ENCODE measurements at regions not wholly inside any gene's neighbourhood (a gene's known extent, or its start where the extent isn't known, plus 50 kb on each side); places are given as distances from the start of the nearest gene placed in this dataset.

GRCh38 chr2:12389344-12390045, 327.2 kb upstream of the TRIB2 start:
- no peak for FAIRE-seq

- FAIRE-seq: no peak
These were observed 325.6 kb upstream of the TRIB2 start for GRCh38 chr2:12391116-12391515.

DNA sequence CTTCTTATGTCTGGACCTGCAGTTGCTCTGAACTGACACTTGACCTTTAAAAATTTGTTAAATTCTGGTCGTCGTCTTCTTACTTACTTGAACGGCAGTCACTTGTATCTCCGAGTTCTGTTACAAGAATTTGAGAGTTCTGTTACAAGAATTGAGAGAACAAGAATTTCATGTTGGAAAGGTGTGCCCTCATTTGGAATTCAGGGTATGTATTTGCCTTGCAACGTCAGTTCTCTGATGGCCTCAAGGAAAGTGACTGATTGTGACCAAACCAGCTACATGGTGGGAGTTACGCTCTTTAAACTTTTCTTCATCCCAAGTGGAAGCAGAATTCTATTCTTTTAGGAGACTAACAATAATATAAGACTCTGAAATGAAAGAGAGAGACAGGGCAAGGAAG, 320.0 kb upstream of the TRIB2 start:
- no peak for FAIRE-seq

DNA sequence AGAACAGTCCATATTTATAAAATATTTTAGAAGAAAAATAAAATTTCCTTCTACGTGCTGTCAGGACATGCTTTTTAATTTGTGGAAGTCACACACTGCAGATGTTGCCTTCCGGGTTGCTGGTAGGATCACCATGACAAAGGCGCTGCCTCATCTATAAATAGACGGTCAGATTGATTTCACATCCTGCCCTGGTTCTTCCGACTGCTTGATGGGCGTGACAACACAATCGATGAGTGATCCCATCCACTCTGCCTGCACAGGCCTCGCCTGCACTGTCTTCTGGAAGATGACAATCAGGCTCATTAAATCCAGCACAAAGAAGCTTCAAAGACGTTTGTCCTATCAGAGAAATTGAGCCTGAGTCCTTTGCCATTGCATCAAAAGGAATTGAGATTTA, 318.9 kb upstream of the TRIB2 start:
- no peak for FAIRE-seq

DNA sequence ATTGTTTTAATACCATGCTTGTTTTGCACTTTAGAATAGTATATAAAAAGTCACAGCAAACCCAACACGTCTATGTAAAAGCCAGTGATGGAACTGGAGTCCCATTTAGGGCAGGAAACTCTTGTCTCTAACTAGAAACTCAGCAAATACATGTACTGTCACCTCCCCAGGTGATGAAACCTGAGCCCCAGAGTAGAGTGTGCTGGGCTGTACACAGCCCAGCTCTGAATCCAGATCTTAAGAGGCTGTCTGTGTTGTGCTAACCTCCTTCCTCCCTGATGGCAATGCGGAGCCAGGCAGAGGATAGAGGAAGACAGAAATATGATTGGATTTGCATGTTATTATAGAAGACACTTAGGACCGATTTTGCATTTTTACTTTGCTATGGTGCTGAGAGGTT, 317.5 kb upstream of the TRIB2 start:
- no peak for FAIRE-seq

DNA sequence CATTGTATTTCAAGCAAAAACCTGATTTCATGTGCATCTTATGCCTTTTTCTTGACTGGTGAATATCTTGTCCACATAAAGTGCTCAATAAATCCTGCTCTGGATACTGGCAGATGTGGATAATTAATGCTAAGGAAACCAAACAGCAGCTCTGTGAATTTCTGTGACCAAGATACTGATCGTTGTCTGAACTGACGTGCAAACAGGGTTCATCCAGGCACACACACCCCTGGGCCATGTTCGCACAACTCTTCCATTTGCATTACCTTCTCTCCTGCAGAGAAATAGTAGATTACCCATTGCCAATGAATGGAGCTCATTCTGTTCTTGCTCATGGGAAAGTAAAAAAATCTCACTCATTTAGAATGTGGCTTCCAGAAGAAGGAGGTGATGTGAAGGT, 316.2 kb upstream of the TRIB2 start:
- no peak for FAIRE-seq

DNA sequence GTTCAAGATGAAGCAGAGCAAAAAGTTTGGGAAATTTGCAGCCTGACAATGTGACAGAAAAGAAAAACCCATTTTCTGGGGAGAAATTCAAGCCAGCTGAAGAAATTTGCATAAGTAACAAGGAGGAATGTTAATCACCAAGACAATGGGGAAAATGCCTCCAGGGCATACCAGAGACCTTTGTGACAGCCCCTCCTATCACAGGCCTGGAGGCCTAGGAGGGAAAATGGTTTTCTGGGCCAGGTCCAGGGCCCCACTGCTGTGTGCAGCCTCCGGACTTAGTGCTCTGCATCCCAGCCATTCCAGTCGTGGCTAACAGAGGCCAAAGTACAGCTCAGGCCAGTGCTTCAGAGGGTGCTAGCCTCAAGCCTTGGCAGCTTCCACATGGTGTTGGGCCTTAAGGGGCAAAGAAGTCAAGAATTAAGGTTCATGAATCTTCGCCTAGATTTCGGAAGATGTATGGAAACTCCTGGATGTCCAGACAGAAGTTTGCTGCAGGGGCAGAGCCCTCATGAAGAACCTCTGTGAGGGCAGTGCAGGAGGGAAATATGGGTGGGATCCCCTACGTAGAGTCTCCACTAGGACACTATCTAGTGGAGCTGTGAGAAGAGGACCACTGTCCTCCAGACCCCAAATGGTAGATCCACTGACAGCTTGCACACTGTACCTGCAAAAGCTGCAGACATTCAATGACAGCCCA, 314.1 kb upstream of the TRIB2 start:
- FAIRE-seq: no peak

- FAIRE-seq: no peak
These were observed 312.2 kb upstream of the TRIB2 start for GRCh38 chr2:12404497-12404896.

DNA sequence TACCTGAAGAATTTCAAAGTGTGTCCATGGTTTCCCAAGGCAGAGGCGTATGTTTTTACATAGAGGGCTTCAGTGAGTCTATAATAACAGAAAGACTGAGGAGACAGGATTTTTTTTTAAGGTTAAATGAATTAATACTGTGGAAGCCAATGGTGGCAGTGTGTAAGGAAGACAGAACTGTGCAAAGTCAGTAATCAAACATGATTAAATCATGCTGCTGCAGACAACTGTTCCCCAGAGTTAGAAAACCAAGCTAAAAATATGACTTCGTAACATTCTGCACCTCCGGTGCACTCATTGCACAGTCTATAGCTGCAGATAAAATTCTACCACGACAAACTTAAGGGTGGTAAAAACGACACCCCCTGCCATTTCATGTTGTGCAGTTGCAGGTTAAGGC, 309.6 kb upstream of the TRIB2 start:
- no peak for FAIRE-seq

DNA sequence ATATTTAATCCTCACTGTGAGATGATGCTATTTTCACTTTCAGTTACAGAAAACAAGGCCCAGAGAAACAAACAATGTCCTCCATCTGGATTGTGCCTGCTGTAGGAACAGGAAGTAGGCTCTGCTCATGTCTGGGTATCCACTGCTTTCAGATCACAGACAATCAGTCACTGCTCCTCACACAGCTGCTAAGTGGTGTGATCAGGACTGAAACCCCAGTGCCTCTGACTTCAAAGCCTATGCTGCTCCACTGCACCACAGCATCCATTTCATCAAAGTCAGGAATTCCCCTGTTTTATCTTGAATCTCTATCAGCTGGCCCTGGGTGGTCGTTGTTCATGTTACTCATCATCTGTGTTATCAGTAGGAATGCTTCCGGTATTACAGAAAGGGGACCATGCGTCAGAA, 303.8 kb upstream of the TRIB2 start:
- FAIRE-seq: no peak

DNA sequence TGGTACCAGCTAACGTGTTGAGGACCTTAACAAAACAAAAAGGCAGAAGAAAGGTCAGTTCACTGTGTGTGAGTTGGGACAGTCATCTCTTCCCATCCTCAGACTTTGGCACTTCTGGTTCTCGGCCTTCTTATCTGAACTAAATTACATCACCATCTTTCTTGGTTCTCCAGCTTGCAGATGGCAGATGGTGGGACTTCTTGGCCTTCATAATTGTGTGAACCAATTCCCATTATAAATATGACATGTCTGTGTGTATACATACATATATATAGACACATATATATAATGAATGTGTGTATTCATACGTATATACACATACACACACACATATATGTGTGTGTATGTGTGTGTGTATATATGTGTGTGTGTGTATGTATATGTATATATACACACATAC, 301.2 kb upstream of the TRIB2 start:
- FAIRE-seq: no peak

- FAIRE-seq: no peak
These were observed 300.1 kb upstream of the TRIB2 start for GRCh38 chr2:12416600-12416999.

DNA sequence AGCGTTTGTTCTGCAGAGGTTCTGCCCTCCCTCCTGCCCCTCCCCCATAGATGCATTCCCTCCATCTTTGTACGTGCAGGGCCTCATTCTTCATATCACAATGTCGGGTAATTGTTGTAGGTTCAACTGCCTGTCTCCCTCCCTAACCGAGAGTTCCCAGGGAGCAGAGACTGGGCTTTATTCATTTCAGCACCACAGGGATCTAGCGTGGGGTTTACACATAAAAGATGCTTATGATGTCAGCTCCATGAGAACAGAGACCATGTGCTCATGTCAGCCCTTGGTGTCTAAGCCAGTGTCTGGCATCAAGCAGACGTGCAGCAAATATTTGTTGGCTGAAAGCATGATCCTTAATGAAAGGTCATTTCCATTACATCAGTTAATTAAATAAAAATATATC, 298.9 kb upstream of the TRIB2 start:
- no peak for FAIRE-seq

DNA sequence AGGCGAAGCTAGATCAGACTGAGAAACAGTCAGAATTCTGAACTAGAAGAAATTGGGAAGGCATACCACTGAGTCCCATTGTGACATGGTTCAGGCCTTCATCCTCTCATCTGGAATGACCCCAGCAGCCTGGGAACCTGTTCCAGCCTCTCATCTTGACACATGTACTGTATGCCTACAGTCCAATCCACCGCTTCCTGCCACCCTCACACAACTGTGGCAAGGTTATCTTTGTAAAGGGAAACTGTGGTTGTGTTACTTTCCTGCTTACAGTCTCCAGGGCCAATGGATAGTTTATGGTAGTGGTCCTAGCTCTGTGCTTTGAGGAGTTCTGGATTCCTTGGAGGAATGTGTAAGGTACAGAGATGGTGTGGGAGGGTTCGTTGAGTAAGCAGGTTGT, 296.9 kb upstream of the TRIB2 start:
- FAIRE-seq: no peak

- no peak for FAIRE-seq
These were observed 295.7 kb upstream of the TRIB2 start for GRCh38 chr2:12421046-12421445.

GRCh38 chr2:12424219-12424618, 292.5 kb upstream of the TRIB2 start:
- no peak for FAIRE-seq

GRCh38 chr2:12424809-12425208, 291.9 kb upstream of the TRIB2 start:
- no peak for FAIRE-seq

GRCh38 chr2:12428324-12428723, 288.4 kb upstream of the TRIB2 start:
- no peak for FAIRE-seq

GRCh38 chr2:12428786-12429185, 287.9 kb upstream of the TRIB2 start:
- FAIRE-seq: no peak

- FAIRE-seq: no peak
These were observed 286.8 kb upstream of the TRIB2 start for GRCh38 chr2:12429779-12430406.

DNA sequence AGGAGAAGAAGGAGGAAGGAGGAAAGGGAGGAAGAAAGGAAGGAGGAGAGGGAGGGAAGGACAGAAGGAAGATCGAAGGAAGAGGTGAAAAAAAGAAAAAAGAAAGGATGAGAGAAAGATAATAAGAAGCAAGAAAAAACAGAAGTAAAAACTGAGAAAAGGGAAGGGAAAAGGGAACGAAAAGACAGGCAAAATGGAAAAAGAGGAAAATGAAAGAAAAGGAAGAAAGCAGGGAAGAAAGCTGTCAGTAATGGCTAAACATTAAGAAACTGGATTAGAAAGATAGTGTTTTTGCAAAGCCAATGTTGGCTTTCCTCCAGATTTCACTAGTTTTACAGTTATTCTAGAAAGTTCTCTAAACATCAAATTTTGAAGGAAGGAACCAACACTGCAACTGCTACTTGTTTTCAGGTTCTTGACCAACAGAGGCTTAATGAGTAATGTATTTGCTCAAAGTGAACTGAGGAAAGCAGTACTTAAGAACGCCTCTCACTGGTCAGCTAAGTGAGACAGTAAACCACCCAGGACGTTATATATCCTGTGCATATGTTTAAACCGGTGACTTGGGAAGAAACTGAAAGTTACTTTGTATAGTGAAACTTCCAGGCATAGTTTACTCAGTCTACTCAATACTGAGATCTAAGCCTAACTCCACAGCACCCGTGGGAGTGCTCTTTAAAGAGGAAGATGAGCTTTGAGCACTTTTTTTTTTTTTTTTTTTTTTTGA, 286.2 kb upstream of the TRIB2 start:
- no peak for FAIRE-seq

DNA sequence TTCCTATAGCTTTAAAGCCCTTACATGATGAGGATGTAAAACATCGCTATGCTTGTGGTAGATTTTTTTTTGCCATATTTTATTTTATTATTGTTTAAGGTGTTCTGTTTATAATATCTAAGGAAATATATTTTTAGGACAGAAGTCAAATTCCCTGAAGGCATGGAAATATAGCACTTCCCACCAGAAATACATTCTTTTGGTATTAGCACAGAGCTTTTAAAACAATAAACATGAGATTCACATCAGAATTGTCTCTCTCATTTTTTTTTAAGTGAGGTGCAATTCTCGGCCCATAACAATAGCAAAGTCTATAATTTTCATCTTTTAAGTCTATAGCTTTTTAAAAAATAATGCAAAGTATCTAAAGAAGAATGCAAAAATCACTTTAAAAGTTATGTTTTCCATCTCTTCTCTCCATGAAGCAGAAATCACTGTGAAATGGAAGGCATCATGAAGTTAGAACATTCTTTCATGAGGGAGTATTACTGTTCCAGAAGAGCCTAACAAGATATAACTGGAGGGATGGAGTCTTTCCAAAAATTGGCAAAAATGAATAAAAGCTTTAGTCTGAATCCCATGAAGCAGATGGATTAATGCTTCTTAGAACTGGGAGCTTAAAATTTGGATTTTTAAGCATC, 283.6 kb upstream of the TRIB2 start:
- FAIRE-seq: no peak

- no peak for FAIRE-seq
These were observed 283.1 kb upstream of the TRIB2 start for GRCh38 chr2:12433626-12433990.
